Aorta (tissue), 5 donors: ENCODE measurements at regions not wholly inside any gene's neighbourhood (a gene's known extent, or its start where the extent isn't known, plus 50 kb on each side); places are given as distances from the start of the nearest gene placed in this dataset.

Source experiments
- ATAC-seq: fragments of 200-7000 bp; cut with Tn5 transposase; one replicate; pipeline ENCODE4 v1.9.1; 2022; ENCODE audit warnings: moderate library complexity; ENCODE audit not compliant: low FRiP score
- DNase-seq, 2 donors: peaks; one replicate each; pipeline ENCODE4 v3.0.0-alpha.2; 2020
- H3K27ac ChIP-seq, 2 donors: one replicate each; pipeline ENCODE4 v1.5.1; 2013; ENCODE audit warnings: low read length in 2 of 2, mild to moderate bottlenecking in 2 of 2, moderate library complexity in 2 of 2, control low read depth in 1 of 2, inconsistent platforms in 1 of 2, low read depth in 1 of 2
- H3K27me3 ChIP-seq, 2 donors: one replicate each; pipeline ENCODE4 v1.6.1; 2013; ENCODE audit warnings: control low read depth in 1 of 2, low read length in 1 of 2, mild to moderate bottlenecking in 1 of 2, moderate library complexity in 1 of 2; ENCODE audit not compliant: insufficient read depth in 2 of 2, control insufficient read depth in 1 of 2
- H3K36me3 ChIP-seq, 2 donors: one replicate each; pipeline ENCODE4 v1.6.1; 2013; ENCODE audit warnings: control low read depth in 1 of 2, low read length in 1 of 2, mild to moderate bottlenecking in 1 of 2; ENCODE audit not compliant: insufficient read depth in 2 of 2, control insufficient read depth in 1 of 2
- H3K4me1 ChIP-seq, 2 donors: one replicate each; pipeline ENCODE4 v1.6.1; 2013; ENCODE audit warnings: low read length in 2 of 2, control low read depth in 1 of 2, mild to moderate bottlenecking in 1 of 2, moderate library complexity in 1 of 2; ENCODE audit not compliant: insufficient read depth in 2 of 2, control insufficient read depth in 1 of 2
- H3K4me3 ChIP-seq, 2 donors: one replicate each; pipeline ENCODE4 v1.5.1; 2013; ENCODE audit warnings: low read length in 2 of 2, control low read depth in 1 of 2, mild to moderate bottlenecking in 1 of 2
- H3K9me3 ChIP-seq: one replicate; pipeline ENCODE4 v1.6.1; 2013; ENCODE audit warnings: mild to moderate bottlenecking, low read length; ENCODE audit not compliant: control insufficient read depth
- WGBS, 2 donors: extraction: QIAGEN DNeasy Blood & Tissue Kit; methylation state at CpG; one replicate each; pipeline ENCODE4 v1.1.7; 2013; 5-methylcytosine and 5-hydroxymethylcytosine counted together
- intact Hi-C, 2 donors: fragments of 100-400 bp; cut with DNase I; formaldehyde crosslinking; loops; one replicate each; pipeline versions ENCODE4 v1.14.2 to v1.15.0; 2022
- donor health status: healthy with polysubstance abuse.
- donor health status: Bipolar disorder and iron deficiency.
- donor health status: DM: no; HTN: no; CAD: no.
- donor health status: DM: no; HTN: no; CAD: no.
- donor health status: DM: yes; HTN: yes; CAD: no.

DNA sequence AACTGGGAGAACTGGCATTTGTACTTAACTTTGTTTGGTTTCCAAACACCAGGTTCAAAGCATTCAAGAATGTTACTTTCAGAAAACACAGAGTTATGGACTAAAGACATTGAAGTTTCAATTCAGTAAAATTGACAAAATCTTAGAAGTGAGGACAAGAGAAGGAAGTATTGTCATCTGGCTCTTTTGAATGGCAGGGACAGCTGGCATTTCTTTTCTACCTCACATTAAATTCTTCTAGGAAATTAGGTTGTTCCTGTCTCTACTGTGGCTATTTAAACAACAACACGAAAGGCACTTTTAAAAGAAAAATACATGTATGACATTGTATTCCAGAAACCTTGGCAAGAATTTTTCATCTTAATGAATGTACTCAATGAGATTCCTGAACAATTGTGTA is 600.0 kb upstream of the CA10 start:
- 24 to 37% methylated on average over 1 of the region's 1 CpG for WGBS, 2 donors
- H3K36me3 ChIP-seq: no peaks in the 10 kb centered on the region
- no peak overlapping the region for H3K4me3 ChIP-seq
- no peak overlapping the region for H3K27ac ChIP-seq
- intact Hi-C loops: no loop called here
- no peaks in the 10 kb centered on the region for H3K27me3 ChIP-seq
- H3K9me3 ChIP-seq: no peaks in the 10 kb centered on the region
- DNase-seq: no peak
- no peaks in the 10 kb centered on the region for H3K4me1 ChIP-seq
- no peak for ATAC-seq

GRCh38 chr17:52756746-52757145 is 598.2 kb upstream of the CA10 start:
- H3K27ac ChIP-seq: no peak overlapping the region
- DNase-seq (no peak), ATAC-seq (no peak)
- H3K36me3 ChIP-seq: no peaks in the 10 kb centered on the region
- no peaks in the 10 kb centered on the region for H3K9me3 ChIP-seq
- intact Hi-C loops: no loop called here
- H3K4me3 ChIP-seq: no peak overlapping the region
- no peaks in the 10 kb centered on the region for H3K27me3 ChIP-seq
- H3K4me1 ChIP-seq: no peaks in the 10 kb centered on the region

DNA sequence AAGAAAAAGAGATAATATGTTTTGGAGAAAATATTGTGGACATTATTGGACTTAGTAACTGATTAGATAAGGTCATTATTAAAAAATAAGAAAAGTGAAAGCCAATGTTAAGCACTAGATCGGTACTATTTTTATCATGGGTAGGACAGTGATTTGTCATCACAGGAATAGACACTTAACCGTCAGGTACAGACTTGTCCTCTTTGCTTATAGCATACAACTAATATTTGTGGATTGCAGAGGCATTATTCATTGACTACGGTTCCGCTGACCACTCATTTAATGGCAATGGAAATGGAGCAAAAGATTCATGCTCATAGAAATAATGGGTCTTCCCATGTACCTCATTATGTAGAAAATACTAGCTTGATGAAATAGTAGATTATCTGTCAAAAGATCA is 596.3 kb upstream of the CA10 start:
- Histone ChIP-seq H3K27me3 (no peaks in the 10 kb centered on the region), H3K27ac (no peak overlapping the region), H3K4me3 (no peak overlapping the region), H3K9me3 (no peaks in the 10 kb centered on the region), H3K4me1 (no peaks in the 10 kb centered on the region), H3K36me3 (no peaks in the 10 kb centered on the region)
- intact Hi-C loops: no loop called here
- WGBS, 2 donors: 91 to 94% methylated on average over 4 of the region's 4 CpGs
- no peak for ATAC-seq
- no peak for DNase-seq

DNA sequence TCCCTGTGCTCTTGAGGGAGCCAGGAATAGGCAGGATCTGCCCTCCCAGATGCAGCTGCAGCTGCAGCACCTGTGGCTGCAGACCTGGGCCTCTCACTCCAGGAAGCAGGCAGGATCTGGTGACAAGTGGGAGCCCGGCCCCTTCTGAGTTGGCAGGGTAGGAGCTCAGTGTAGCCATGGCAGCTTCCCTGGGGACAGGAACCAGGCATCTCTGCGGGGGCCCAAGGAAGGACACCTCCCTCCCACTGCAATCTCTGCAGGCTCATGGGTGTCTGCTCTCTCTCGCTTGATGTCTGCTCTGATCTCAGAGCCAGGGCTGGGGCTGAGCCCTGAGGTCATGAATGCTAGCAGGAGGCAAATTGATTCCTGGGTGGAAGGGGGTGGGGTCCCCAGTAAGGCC is 592.5 kb upstream of the CA10 start:
- Histone ChIP-seq H3K4me1 (no peaks in the 10 kb centered on the region), H3K9me3 (no peaks in the 10 kb centered on the region), H3K27ac (no peak overlapping the region), H3K4me3 (no peak overlapping the region), H3K36me3 (no peaks in the 10 kb centered on the region), H3K27me3 (no peaks in the 10 kb centered on the region)
- 71 to 73% methylated on average over 3 of the region's 3 CpGs for WGBS, 2 donors
- ATAC-seq: no peak
- DNase-seq: no peak
- intact Hi-C loops: no loop called here

- Histone ChIP-seq H3K9me3 (peaks cover 1% of the 10 kb centered on the region), H3K27me3 (no peaks in the 10 kb centered on the region), H3K27ac (no peak overlapping the region), H3K36me3 (no peaks in the 10 kb centered on the region), H3K4me1 (no peaks in the 10 kb centered on the region), H3K4me3 (no peak overlapping the region)
- intact Hi-C loops: no loop called here
- WGBS, 2 donors: 24 to 40% methylated on average over 3 of the region's 3 CpGs
- DNase-seq (no peak), ATAC-seq (no peak)
Observed at GRCh38 chr17:52744179-52744578, 585.7 kb upstream of the CA10 start.

- DNase-seq (no peak), ATAC-seq (no peak)
- H3K4me1 ChIP-seq: no peaks in the 10 kb centered on the region
- peaks cover 1% of the 10 kb centered on the region for H3K9me3 ChIP-seq
- H3K27ac ChIP-seq: no peak overlapping the region
- no peaks in the 10 kb centered on the region for H3K36me3 ChIP-seq
- intact Hi-C loops: no loop called here
- no peak overlapping the region for H3K4me3 ChIP-seq
- H3K27me3 ChIP-seq: no peaks in the 10 kb centered on the region
- WGBS, 2 donors: 83% methylated on average over 2 of the region's 2 CpGs
Observed at GRCh38 chr17:52740006-52740405, 581.5 kb upstream of the CA10 start.

DNA sequence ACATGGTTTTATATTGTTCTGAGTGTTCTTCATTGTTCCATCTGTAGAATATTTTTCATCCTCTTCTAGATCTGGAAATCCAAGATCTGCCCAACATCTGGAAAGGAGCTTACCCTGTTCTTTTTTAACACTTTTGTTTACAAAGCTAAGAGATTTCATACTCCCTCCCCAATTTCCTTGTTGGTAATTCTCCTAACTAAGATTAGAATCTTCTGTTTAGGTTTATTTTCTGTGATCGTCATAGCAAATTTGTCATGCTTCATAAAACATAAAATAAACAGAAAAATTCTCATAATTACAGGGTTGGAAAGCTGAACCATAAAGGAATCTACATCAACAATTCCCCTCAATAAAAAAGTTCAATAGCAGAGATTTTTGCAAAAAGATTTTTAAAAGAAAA is 580.3 kb upstream of the CA10 start:
- 30 to 48% methylated on average over 1 of the region's 1 CpG for WGBS, 2 donors
- intact Hi-C loops: no loop called here
- H3K9me3 ChIP-seq: peaks cover 1% of the 10 kb centered on the region
- no peak overlapping the region for H3K4me3 ChIP-seq
- no peak overlapping the region for H3K27ac ChIP-seq
- H3K27me3 ChIP-seq: no peaks in the 10 kb centered on the region
- no peaks in the 10 kb centered on the region for H3K36me3 ChIP-seq
- DNase-seq (no peak), ATAC-seq (no peak)
- no peaks in the 10 kb centered on the region for H3K4me1 ChIP-seq

DNA sequence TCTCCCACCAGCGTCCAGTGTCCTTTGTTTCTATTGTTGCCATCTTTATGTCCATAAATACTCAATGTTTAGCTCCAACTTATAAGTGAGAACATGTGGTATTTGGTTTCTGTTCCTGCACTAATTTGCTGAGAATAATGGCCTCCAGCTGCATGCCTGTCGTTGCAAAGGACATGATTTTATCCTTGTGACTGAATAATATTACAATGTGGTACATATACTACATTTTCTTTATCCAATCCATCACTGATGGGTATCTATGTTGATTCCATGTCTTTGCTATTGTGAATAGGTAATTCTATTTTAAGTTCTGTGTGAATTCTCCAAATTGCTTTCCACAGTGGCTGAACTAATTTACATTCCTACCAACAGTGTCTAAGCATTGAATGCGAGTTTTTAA is 578.6 kb upstream of the CA10 start:
- no peaks in the 10 kb centered on the region for H3K27me3 ChIP-seq
- WGBS, 2 donors: 53 to 67% methylated on average over 3 of the region's 3 CpGs

GRCh38 chr17:52732841-52733240 is 574.3 kb upstream of the CA10 start:
- H3K4me1 ChIP-seq: no peaks in the 10 kb centered on the region
- no peak overlapping the region for H3K27ac ChIP-seq
- no peaks in the 10 kb centered on the region for H3K36me3 ChIP-seq
- no peaks in the 10 kb centered on the region for H3K27me3 ChIP-seq
- H3K4me3 ChIP-seq: no peak overlapping the region
- intact Hi-C loops: no loop called here
- no peaks in the 10 kb centered on the region for H3K9me3 ChIP-seq
- ATAC-seq (no peak), DNase-seq (no peak)
- 53 to 58% methylated on average over 1 of the region's 1 CpG for WGBS, 2 donors

More for the DNA sequence above, 578.6 kb upstream of the CA10 start:
- Histone ChIP-seq H3K27ac (no peak overlapping the region), H3K4me3 (no peak overlapping the region), H3K4me1 (no peaks in the 10 kb centered on the region), H3K9me3 (peaks cover 1% of the 10 kb centered on the region), H3K36me3 (no peaks in the 10 kb centered on the region)
- ATAC-seq (no peak), DNase-seq (no peak)
- intact Hi-C loops: no loop called here
